Mesendoderm (in vitro differentiated cells): ENCODE measurements at regions not wholly inside any gene's neighbourhood (a gene's known extent, or its start where the extent isn't known, plus 50 kb on each side); places are given as distances from the start of the nearest gene placed in this dataset.

ENCODE experiments used
- DNase-seq: peaks from one replicate; pipeline ENCODE4 v3.0.0; 2013
- H2AK5ac ChIP-seq: 2 replicates; pipeline ENCODE4 v1.6.1; 2013; ENCODE audit warnings: low read length, inconsistent platforms
- H2BK120ac ChIP-seq: 2 replicates; pipeline ENCODE4 v1.6.1; 2013; ENCODE audit warnings: low read depth, mild to moderate bottlenecking, low read length, moderate library complexity, mixed read lengths
- H2BK15ac ChIP-seq: replicated peaks from 2 replicates; pipeline ENCODE4 v1.6.1; 2013; ENCODE audit warnings: low read depth, mild to moderate bottlenecking, moderate library complexity
- H2BK5ac ChIP-seq: 2 replicates; pipeline ENCODE4 v1.6.1; 2013; ENCODE audit warnings: low read length, inconsistent platforms
- H3K18ac ChIP-seq: 2 replicates; pipeline ENCODE4 v1.6.1; 2013; ENCODE audit warnings: mild to moderate bottlenecking, low read length, mixed read lengths
- H3K23ac ChIP-seq: one replicate; pipeline ENCODE4 v1.6.1; 2013; ENCODE audit warnings: low read length
- H3K27ac ChIP-seq: 2 replicates; pipeline ENCODE4 v1.5.1; 2013; ENCODE audit warnings: low read depth, mild to moderate bottlenecking, inconsistent platforms, low read length, moderate library complexity
- H3K27me3 ChIP-seq: 2 replicates; pipeline ENCODE4 v1.6.1; 2013; ENCODE audit warnings: low read length, control low read depth, mild to moderate bottlenecking, inconsistent platforms; ENCODE audit not compliant: insufficient read depth, poor library complexity
- H3K36me3 ChIP-seq: 2 replicates; pipeline ENCODE4 v1.6.1; 2013; ENCODE audit warnings: low read length, inconsistent platforms; ENCODE audit not compliant: control insufficient read depth, insufficient read depth
- H3K4ac ChIP-seq: one replicate; pipeline ENCODE4 v1.6.1; 2013; ENCODE audit warnings: low read depth, mild to moderate bottlenecking, low read length, moderate library complexity
- H3K4me1 ChIP-seq: 2 replicates; pipeline ENCODE4 v1.6.1; 2013; ENCODE audit warnings: low read depth, low read length, inconsistent platforms; ENCODE audit not compliant: control insufficient read depth
- H3K4me2 ChIP-seq: 2 replicates; pipeline ENCODE4 v1.6.1; 2013; ENCODE audit warnings: low read length
- H3K4me3 ChIP-seq: 2 replicates; pipeline ENCODE4 v1.5.1; 2013; ENCODE audit warnings: mild to moderate bottlenecking, low read length
- H3K56ac ChIP-seq: one replicate; pipeline ENCODE4 v1.6.1; 2013; ENCODE audit warnings: low read length
- H3K79me1 ChIP-seq: 2 replicates; pipeline ENCODE4 v1.6.1; 2013; ENCODE audit warnings: low read length, inconsistent platforms
- H3K79me2 ChIP-seq: 2 replicates; pipeline ENCODE4 v1.6.1; 2013; ENCODE audit warnings: mild to moderate bottlenecking, low read length; ENCODE audit not compliant: control insufficient read depth, insufficient read depth
- H3K9ac ChIP-seq: 2 replicates; pipeline ENCODE4 v1.6.1; 2013; ENCODE audit warnings: low read length, inconsistent platforms
- H4K5ac ChIP-seq: one replicate; pipeline ENCODE4 v1.6.1; 2013; ENCODE audit warnings: low read length
- H4K8ac ChIP-seq: one replicate; pipeline ENCODE4 v1.6.1; 2013; ENCODE audit warnings: low read depth, mild to moderate bottlenecking, control low read depth, low read length, moderate library complexity
- WGBS: extraction: QIAGEN DNeasy Blood & Tissue Kit; methylation state at CpG from one replicate; pipeline ENCODE4 v1.1.7; 2013; ENCODE audit warnings: low lambda C conversion rate, missing lambda C conversion rate; ENCODE audit not compliant: insufficient coverage; ENCODE audit errors: extremely low coverage; 5-methylcytosine and 5-hydroxymethylcytosine counted together

DNA sequence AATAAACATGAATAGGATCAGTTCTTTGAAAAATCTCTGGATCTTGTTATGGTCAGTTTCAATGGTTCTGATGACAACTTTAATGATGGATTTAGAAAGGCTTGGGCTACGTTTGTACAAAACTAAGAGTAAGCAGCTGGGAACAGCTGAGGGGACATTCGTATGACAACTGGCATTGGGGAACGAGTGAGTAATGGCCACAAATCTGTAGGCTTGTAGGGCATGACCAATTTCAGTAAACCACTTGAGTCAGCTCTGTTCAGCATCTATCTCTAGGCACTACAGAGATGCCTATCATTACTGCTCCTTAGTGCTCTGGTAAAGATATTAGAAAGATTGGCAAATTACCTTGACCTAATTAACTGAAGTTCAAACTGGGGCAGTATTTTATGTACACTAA, 1375.6 kb downstream of the EPHA7 start:
- Histone ChIP-seq H3K36me3 (no peaks in the 10 kb centered on the region), H3K18ac (no peak overlapping the region), H4K5ac (no peak overlapping the region), H3K79me1 (no peaks in the 10 kb centered on the region), H3K9ac (no peak overlapping the region), H4K8ac (no peak overlapping the region), H3K27me3 (no peaks in the 10 kb centered on the region), H2BK120ac (no peak overlapping the region), H2BK5ac (no peak overlapping the region), H3K4ac (no peak overlapping the region), H3K79me2 (no peaks in the 10 kb centered on the region), H2AK5ac (no peak overlapping the region), H3K4me1 (no peaks in the 10 kb centered on the region), H3K27ac (no peak overlapping the region), H3K4me2 (no peak overlapping the region), H2BK15ac (no peak overlapping the region), H3K56ac (no peak overlapping the region), H3K23ac (no peak overlapping the region), H3K4me3 (no peak overlapping the region)
- DNase-seq: no peak
- whole genome bisulfite sequencing: no CpG with 5 or more reads among the region's 3 CpGs

DNA sequence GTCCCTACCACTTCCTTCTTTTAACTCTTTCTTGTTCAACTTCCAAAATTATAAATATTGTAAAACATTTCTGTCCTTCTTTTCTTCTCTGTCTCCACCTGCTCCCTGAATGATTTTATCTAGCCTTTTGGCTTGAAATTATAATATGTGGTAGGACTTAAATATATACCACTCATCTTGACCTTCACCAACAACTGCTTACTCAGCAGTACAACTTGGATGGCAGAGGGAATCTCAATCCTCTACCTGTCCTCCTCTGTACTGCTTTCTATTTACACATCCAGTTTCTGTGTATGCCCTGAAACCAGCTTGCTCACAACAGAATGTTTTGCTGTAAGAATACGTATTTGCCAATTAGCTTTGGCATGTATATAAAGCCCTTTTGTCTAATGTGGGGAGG, 1392.5 kb downstream of the EPHA7 start:
- H3K27ac ChIP-seq: no peak overlapping the region
- H4K8ac ChIP-seq: no peak overlapping the region
- H2BK120ac ChIP-seq: no peak overlapping the region
- H3K36me3 ChIP-seq: no peaks in the 10 kb centered on the region
- H3K23ac ChIP-seq: no peak overlapping the region
- H3K18ac ChIP-seq: no peak overlapping the region
- H4K5ac ChIP-seq: no peak overlapping the region
- no peaks in the 10 kb centered on the region for H3K4me1 ChIP-seq
- no peak overlapping the region for H3K4ac ChIP-seq
- DNase-seq: no peak
- H2BK15ac ChIP-seq: no peak overlapping the region
- no peak overlapping the region for H2BK5ac ChIP-seq
- H3K79me1 ChIP-seq: no peaks in the 10 kb centered on the region
- H3K4me2 ChIP-seq: no peak overlapping the region
- H2AK5ac ChIP-seq: no peak overlapping the region
- H3K56ac ChIP-seq: no peak overlapping the region
- H3K79me2 ChIP-seq: no peaks in the 10 kb centered on the region
- no peak overlapping the region for H3K9ac ChIP-seq
- H3K4me3 ChIP-seq: no peak overlapping the region
- no peaks in the 10 kb centered on the region for H3K27me3 ChIP-seq
- no CpG with 5 or more reads among the region's 1 CpG for WGBS

DNA sequence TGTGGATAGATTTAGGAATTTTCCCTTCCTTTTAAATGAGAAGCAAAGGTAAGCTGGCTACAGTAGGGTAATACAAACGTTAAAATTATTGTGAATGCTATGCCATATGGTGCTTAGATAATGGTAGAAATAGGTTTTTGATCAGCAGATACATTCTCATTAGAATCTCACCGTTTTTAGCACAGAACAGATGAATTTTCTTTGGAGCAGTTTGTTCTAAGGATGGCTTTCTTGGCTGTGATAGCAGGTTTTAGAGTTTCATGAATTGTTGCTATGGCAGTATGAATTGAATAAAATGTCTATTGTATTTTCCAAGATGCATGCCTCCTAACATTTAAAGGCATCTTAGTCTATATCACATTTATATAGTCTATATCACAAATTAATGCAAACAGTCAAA, 1394.5 kb downstream of the EPHA7 start:
- Histone ChIP-seq H3K27ac (no peak overlapping the region), H3K4me3 (no peak overlapping the region), H3K36me3 (no peaks in the 10 kb centered on the region), H4K8ac (no peak overlapping the region), H3K79me2 (no peaks in the 10 kb centered on the region), H3K79me1 (no peaks in the 10 kb centered on the region), H2BK5ac (no peak overlapping the region), H3K4me2 (no peak overlapping the region), H2AK5ac (no peak overlapping the region), H3K4me1 (no peaks in the 10 kb centered on the region), H3K23ac (no peak overlapping the region), H3K27me3 (no peaks in the 10 kb centered on the region), H2BK120ac (no peak overlapping the region), H4K5ac (no peak overlapping the region), H3K18ac (no peak overlapping the region), H3K56ac (no peak overlapping the region), H3K9ac (no peak overlapping the region), H2BK15ac (no peak overlapping the region), H3K4ac (no peak overlapping the region)
- DNase-seq: no peak
- WGBS: no CpG with 5 or more reads among the region's 2 CpGs

DNA sequence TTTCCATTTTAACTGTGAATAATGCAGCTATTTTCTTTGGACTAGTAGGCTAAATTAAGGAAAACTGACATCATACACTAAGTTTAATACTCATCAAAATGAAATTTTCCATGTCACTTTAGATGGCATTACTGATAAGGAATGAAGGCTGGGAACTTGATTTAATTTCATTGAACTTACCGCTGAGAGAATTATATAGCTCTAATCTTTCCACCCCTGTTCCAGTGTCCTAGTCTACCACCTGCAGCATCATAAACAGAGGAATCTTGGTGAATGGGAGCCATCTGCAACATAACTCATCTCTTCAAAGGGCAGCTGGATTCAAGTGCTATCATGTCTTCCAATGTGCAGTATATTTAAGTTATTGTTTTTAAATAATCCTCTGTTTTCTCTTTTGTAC, 1395.2 kb downstream of the EPHA7 start:
- Histone ChIP-seq H3K4me3 (no peak overlapping the region), H4K5ac (no peak overlapping the region), H3K79me1 (no peaks in the 10 kb centered on the region)

DNA sequence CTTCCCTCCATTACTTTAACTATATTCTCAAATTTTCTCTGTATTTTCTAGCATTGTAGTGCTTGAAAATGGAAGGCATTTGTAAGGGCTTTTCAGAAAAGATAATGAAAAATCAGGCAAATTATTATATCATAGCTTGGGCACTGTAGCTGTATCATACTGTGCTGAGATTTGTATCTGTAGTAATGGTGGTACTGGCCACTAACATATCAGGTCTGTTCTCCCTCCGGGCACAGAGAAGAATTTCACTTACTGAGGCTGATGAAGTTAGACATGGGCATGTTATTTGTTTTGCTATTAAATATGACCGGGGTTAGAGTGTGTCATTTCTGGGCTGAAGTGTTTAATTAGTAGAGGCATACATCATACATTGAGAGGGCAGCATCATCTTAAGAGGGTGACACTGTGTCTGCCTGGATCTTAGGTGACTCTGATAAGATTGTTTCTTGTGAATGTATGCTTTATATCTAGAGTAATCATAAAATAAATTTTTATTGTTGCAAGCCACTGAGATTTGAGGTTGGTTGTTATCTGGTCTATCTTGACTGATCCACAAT, 1395.9 kb downstream of the EPHA7 start:
- Histone ChIP-seq H3K79me2 (no peaks in the 10 kb centered on the region), H4K5ac (no peak overlapping the region), H4K8ac (no peak overlapping the region), H3K36me3 (no peaks in the 10 kb centered on the region), H3K27me3 (no peaks in the 10 kb centered on the region), H3K4me3 (no peak overlapping the region), H3K56ac (no peak overlapping the region), H3K4me1 (no peaks in the 10 kb centered on the region), H2BK15ac (no peak overlapping the region), H3K4ac (no peak overlapping the region), H2AK5ac (no peak overlapping the region), H2BK5ac (no peak overlapping the region), H3K4me2 (no peak overlapping the region), H3K23ac (no peak overlapping the region), H3K27ac (no peak overlapping the region), H3K79me1 (no peaks in the 10 kb centered on the region), H3K9ac (no peak overlapping the region), H2BK120ac (no peak overlapping the region), H3K18ac (no peak overlapping the region)
- no peak for DNase-seq
- no CpG with 5 or more reads among the region's 2 CpGs for WGBS

More for the DNA sequence above, 1395.2 kb downstream of the EPHA7 start:
- H3K27ac ChIP-seq: no peak overlapping the region
- no CpG with 5 or more reads among the region's 1 CpG for WGBS
- H3K27me3 ChIP-seq: no peaks in the 10 kb centered on the region
- H3K56ac ChIP-seq: no peak overlapping the region
- no peak overlapping the region for H3K18ac ChIP-seq
- no peak overlapping the region for H2BK15ac ChIP-seq
- no peak overlapping the region for H3K4me2 ChIP-seq
- H3K9ac ChIP-seq: no peak overlapping the region
- no peak overlapping the region for H2AK5ac ChIP-seq
- H4K8ac ChIP-seq: no peak overlapping the region
- H3K4me1 ChIP-seq: no peaks in the 10 kb centered on the region
- H2BK5ac ChIP-seq: no peak overlapping the region
- no peaks in the 10 kb centered on the region for H3K36me3 ChIP-seq
- H3K23ac ChIP-seq: no peak overlapping the region
- H2BK120ac ChIP-seq: no peak overlapping the region
- H3K4ac ChIP-seq: no peak overlapping the region
- no peak for DNase-seq
- no peaks in the 10 kb centered on the region for H3K79me2 ChIP-seq

DNA sequence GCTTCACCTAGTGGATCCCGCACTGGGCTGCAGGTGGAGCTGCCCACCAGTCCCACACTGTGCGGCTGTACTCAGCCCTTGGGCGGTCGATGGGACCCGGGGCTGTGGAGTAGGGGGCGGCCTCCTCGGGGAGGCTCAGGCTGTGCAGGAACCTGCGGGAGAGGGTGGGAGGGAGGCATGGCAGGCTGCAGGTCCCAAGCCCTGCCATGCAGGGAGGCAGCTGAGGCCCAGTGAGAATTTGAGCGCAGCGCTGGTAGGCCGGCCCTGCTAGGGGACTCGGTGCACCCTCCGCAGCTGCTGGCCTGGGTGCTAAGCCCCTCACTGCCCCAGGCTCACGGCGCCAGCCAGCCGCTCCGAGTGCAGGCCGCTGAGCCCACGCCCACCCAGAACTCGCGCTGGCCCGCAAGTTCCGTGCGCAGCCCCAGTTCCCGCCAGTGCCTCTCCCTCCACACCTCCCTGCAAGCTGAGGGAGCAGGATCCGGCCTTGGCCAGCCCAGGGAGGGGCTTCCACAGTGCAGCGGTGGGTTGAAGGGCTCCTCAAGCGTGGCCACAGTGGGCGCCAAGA, 1407.6 kb downstream of the EPHA7 start:
- H2BK15ac ChIP-seq: no peak overlapping the region
- H2AK5ac ChIP-seq: no peak overlapping the region
- H3K27me3 ChIP-seq: no peaks in the 10 kb centered on the region
- H2BK5ac ChIP-seq: no peak overlapping the region
- no peak overlapping the region for H3K4me2 ChIP-seq
- no peak overlapping the region for H3K23ac ChIP-seq
- H3K79me2 ChIP-seq: no peaks in the 10 kb centered on the region
- no peaks in the 10 kb centered on the region for H3K79me1 ChIP-seq
- no peak overlapping the region for H3K27ac ChIP-seq
- H3K18ac ChIP-seq: no peak overlapping the region
- H3K4me1 ChIP-seq: no peaks in the 10 kb centered on the region
- H3K4me3 ChIP-seq: no peak overlapping the region
- no peak overlapping the region for H3K4ac ChIP-seq
- H3K56ac ChIP-seq: no peak overlapping the region
- no peaks in the 10 kb centered on the region for H3K36me3 ChIP-seq
- H2BK120ac ChIP-seq: no peak overlapping the region
- no CpG with 5 or more reads among the region's 29 CpGs for WGBS
- H3K9ac ChIP-seq: no peak overlapping the region
- H4K5ac ChIP-seq: no peak overlapping the region
- no peak overlapping the region for H4K8ac ChIP-seq
- no peak for DNase-seq
